ENCODE measurements at regions not wholly inside any gene's neighbourhood (a gene's known extent, or its start where the extent isn't known, plus 50 kb on each side); places are given as distances from the start of the nearest gene placed in this dataset.

GRCh38 chr13:58620176-58620575 lies 988.6 kb downstream of the PCDH17 start:
- TF ChIP-seq RARB (CRISPR knock-in tag; IDR thresholded peaks at IDR 0.05) = no peak
- TF ChIP-seq OSR1 (CRISPR knock-in tag; IDR thresholded peaks at IDR 0.05) = no peak
- no peak for TF ChIP-seq TOX (CRISPR knock-in tag; IDR thresholded peaks at IDR 0.05; ENCODE audit: borderline replicate concordance)
- TF ChIP-seq TCF4 (CRISPR knock-in tag; IDR thresholded peaks at IDR 0.05; ENCODE audit: borderline replicate concordance) = no peak
- TF ChIP-seq ISL1 (CRISPR knock-in tag; IDR thresholded peaks at IDR 0.05) = no peak
- no peak for TF ChIP-seq CSRNP3 (CRISPR knock-in tag; IDR thresholded peaks at IDR 0.05)
- no peak for TF ChIP-seq ZC3H10 (CRISPR knock-in tag; IDR thresholded peaks at IDR 0.05)
- TF ChIP-seq PATZ1 (CRISPR knock-in tag; IDR thresholded peaks at IDR 0.05; ENCODE audit: borderline replicate concordance) = no peak
- TF ChIP-seq BACH2 (CRISPR knock-in tag; IDR thresholded peaks at IDR 0.05; ENCODE audit: borderline replicate concordance) = no peak
- no peak for TF ChIP-seq ARNTL (CRISPR knock-in tag; IDR thresholded peaks at IDR 0.05; ENCODE audit: borderline replicate concordance, low read depth)

Data from SK-N-SH treated with all-trans-retinoic acid at 6 μM for 48 hours (cell line).